HL-60 (cell line): ENCODE measurements at regions not wholly inside any gene's neighbourhood (a gene's known extent, or its start where the extent isn't known, plus 50 kb on each side); places are given as distances from the start of the nearest gene placed in this dataset.
"Not testable (repeated sequence)": the region's sequence is repeated elsewhere in the genome, so short reads cannot be mapped to it uniquely, and the experiment has no call there.

Source experiments
- DNase-seq, 2 experiments: peaks; one replicate each; pipeline ENCODE4 v3.0.0-alpha.2; 2010 to 2020; ENCODE audit warnings: low read depth in 1 of 2, low spot score in 1 of 2
- H3K27ac ChIP-seq: fragments of 250-450 bp; sonication (Bioruptor Pico); replicated peaks from 2 replicates; pipeline ENCODE4 v1.5.1; 2020; ENCODE audit warnings: mild to moderate bottlenecking, moderate library complexity
- H3K27me3 ChIP-seq: fragments of 250-450 bp; sonication (Bioruptor Pico); 2 replicates; pipeline ENCODE4 v1.5.1; 2021; ENCODE audit warnings: mild to moderate bottlenecking, moderate library complexity; ENCODE audit not compliant: insufficient read depth, poor library complexity, severe bottlenecking
- H3K4me3 ChIP-seq: replicated peaks from 2 replicates; pipeline ENCODE4 v1.5.1; 2011; ENCODE audit warnings: mild to moderate bottlenecking, control low read depth, low read length; ENCODE audit not compliant: insufficient read depth
- GABPA ChIP-seq: IDR thresholded peaks from 2 replicates; pipeline ENCODE4 v1.6.1; 2012; ENCODE audit warnings: low read depth
- POLR2AphosphoS5 ChIP-seq: IDR thresholded peaks from 2 replicates; pipeline ENCODE4 v1.6.1; 2012; ENCODE audit warnings: low read depth
- REST ChIP-seq: IDR thresholded peaks from 2 replicates; pipeline ENCODE4 v1.6.1; 2012; ENCODE audit warnings: low read depth; ENCODE audit not compliant: insufficient replicate concordance
- SPI1 ChIP-seq: IDR thresholded peaks from 2 replicates; pipeline ENCODE4 v1.6.1; 2012; ENCODE audit warnings: low read depth, mild to moderate bottlenecking, borderline replicate concordance
- TF ChIP-seq, protein P1 (sequence below): IDR thresholded peaks from one replicate; pipeline ENCODE4 v1.5.1; 2011; ENCODE audit warnings: low read length, control low read depth, inconsistent platforms; ENCODE audit not compliant: insufficient read depth

DNA sequence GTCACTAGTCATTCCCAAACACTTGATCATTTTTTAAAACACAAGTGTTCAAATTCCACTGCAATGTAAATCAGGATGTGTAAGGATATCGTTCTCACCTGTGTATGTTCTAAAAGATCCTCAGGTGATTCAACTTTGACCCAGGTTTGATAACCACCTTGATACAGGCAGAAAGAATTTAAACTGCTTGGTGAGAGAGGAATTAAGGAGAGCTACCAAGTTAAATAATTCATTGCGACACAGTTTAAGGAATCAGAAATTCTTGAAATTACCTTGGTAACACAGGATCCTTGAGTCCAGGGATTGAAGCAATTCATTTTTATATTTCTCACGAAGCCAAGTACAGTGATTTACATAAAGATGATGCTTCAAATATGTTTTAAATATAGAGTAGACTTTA, 80.7 kb upstream of the EHBP1 start:
- TF ChIP-seq SPI1 (no peak), REST (no peak), GABPA (no peak), POLR2AphosphoS5 (no peak)
- TF ChIP-seq, protein P1, sequence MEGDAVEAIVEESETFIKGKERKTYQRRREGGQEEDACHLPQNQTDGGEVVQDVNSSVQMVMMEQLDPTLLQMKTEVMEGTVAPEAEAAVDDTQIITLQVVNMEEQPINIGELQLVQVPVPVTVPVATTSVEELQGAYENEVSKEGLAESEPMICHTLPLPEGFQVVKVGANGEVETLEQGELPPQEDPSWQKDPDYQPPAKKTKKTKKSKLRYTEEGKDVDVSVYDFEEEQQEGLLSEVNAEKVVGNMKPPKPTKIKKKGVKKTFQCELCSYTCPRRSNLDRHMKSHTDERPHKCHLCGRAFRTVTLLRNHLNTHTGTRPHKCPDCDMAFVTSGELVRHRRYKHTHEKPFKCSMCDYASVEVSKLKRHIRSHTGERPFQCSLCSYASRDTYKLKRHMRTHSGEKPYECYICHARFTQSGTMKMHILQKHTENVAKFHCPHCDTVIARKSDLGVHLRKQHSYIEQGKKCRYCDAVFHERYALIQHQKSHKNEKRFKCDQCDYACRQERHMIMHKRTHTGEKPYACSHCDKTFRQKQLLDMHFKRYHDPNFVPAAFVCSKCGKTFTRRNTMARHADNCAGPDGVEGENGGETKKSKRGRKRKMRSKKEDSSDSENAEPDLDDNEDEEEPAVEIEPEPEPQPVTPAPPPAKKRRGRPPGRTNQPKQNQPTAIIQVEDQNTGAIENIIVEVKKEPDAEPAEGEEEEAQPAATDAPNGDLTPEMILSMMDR: no peak
- DNase-seq: no peak
- H3K27me3 ChIP-seq: no peaks in the 10 kb centered on the region
- H3K4me3 ChIP-seq: no peak overlapping the region
- no peak overlapping the region for H3K27ac ChIP-seq

- not testable (repeated sequence) for H3K4me3 ChIP-seq, DNase-seq, H3K27me3 ChIP-seq, H3K27ac ChIP-seq
These were observed 89.0 kb upstream of the EHBP1 start for GRCh38 chr2:62616486-62616885.

- no peaks in the 10 kb centered on the region for H3K27me3 ChIP-seq
- no peak overlapping the region for H3K27ac ChIP-seq
- DNase-seq: no peak
- no peak overlapping the region for H3K4me3 ChIP-seq
- TF ChIP-seq GABPA (no peak), SPI1 (no peak)
These were observed 93.7 kb upstream of the EHBP1 start for GRCh38 chr2:62611854-62612253.

DNA sequence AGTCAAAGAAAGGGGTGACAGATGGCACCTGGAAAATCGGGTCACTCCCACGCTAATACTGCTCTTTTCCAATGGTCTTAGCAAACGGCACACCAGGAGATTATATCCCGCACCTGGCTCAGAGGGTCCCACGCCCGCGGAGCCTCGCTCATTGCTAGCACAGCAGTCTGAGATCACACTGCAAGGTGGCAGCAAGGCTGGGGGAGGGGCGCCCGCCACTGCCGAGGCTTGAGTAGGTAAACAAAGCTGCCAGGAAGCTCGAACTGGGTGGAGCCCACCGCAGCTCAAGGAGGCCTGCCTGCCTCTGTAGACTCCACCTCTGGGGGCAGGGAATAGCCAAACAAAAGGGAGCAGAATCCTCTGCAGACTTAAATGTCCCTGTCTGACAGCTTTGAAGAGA, 99.5 kb upstream of the TMEM17 start:
- not testable (repeated sequence) for H3K27ac ChIP-seq, DNase-seq, H3K4me3 ChIP-seq, H3K27me3 ChIP-seq

- Histone ChIP-seq H3K4me3 (no peak overlapping the region), H3K27ac (no peak overlapping the region), H3K27me3 (no peaks in the 10 kb centered on the region)
- TF ChIP-seq REST (no peak), POLR2AphosphoS5 (no peak), SPI1 (no peak), GABPA (no peak)
- TF ChIP-seq, protein P1: no peak
- no peak for DNase-seq
These were observed 98.3 kb upstream of the TMEM17 start for GRCh38 chr2:62604336-62604735.
